Cardiac fibroblast (primary cell): ENCODE measurements at regions not wholly inside any gene's neighbourhood (a gene's known extent, or its start where the extent isn't known, plus 50 kb on each side); places are given as distances from the start of the nearest gene placed in this dataset.
"Not testable (repeated sequence)": the region's sequence is repeated elsewhere in the genome, so short reads cannot be mapped to it uniquely, and the experiment has no call there.

Experiments
- DNase-seq, 2 donors: peaks; one replicate each; pipeline versions ENCODE4 v3.0.0 to v3.0.0-alpha.2; 2010; ENCODE audit warnings: low read depth in 2 of 2
- H3K4me3 ChIP-seq, 2 donors: replicated peaks in 1 of 2; 1 replicate in 1 of 2; 2 replicates in 1 of 2; pipeline ENCODE4 v1.5.1; 2011; ENCODE audit warnings: low read depth in 2 of 2, low read length in 2 of 2, mild to moderate bottlenecking in 2 of 2, moderate library complexity in 1 of 2
- TF ChIP-seq, protein P1 (sequence below): IDR thresholded peaks from one replicate; pipeline ENCODE4 v1.5.1; 2011; ENCODE audit warnings: low read depth, mild to moderate bottlenecking, low read length, inconsistent platforms

DNA sequence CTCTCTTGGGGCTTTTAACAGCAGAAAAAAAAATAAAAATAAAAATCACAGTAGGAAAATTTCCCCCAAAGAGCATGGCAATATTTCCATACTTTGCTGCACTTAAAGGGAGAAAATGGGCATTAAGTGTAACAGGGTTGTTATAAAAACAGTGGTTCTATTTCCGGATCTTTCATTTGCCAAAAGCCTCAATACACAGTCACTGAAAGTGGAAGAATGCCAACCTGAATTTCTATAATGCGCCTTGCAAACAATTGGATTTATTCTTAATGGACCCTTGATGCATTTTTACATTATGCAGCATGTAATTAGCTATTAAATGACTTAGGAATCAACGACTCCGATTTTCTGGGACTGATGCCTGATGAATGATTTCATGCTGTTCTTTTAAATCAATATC is 127.6 kb upstream of the NANOS1 start:
- DNase-seq = peak; percentile 3 to 5

DNA sequence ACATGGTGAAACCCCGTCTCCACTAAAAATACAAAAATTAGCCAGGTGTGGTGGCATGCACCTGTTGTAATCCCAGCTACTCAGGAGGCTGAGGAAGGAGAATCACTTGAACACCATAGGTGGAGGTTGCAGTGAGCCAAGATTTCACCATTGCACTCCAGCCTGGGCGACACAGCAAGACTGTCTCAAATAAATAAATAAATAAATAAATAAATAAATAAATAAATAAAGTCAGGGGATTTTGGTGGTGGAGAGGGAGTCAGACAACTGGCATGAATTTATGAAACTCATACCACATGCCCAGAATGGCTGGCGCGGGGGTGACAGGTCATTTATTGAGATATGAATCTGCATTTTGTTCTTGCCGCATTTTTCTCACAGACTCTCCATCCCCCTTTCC is 126.9 kb upstream of the NANOS1 start:
- not testable (repeated sequence) for H3K4me3 ChIP-seq, DNase-seq

More for the DNA sequence above, 127.6 kb upstream of the NANOS1 start:
- TF ChIP-seq, protein P1, sequence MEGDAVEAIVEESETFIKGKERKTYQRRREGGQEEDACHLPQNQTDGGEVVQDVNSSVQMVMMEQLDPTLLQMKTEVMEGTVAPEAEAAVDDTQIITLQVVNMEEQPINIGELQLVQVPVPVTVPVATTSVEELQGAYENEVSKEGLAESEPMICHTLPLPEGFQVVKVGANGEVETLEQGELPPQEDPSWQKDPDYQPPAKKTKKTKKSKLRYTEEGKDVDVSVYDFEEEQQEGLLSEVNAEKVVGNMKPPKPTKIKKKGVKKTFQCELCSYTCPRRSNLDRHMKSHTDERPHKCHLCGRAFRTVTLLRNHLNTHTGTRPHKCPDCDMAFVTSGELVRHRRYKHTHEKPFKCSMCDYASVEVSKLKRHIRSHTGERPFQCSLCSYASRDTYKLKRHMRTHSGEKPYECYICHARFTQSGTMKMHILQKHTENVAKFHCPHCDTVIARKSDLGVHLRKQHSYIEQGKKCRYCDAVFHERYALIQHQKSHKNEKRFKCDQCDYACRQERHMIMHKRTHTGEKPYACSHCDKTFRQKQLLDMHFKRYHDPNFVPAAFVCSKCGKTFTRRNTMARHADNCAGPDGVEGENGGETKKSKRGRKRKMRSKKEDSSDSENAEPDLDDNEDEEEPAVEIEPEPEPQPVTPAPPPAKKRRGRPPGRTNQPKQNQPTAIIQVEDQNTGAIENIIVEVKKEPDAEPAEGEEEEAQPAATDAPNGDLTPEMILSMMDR = no peak
- no peak overlapping the region for H3K4me3 ChIP-seq

DNA sequence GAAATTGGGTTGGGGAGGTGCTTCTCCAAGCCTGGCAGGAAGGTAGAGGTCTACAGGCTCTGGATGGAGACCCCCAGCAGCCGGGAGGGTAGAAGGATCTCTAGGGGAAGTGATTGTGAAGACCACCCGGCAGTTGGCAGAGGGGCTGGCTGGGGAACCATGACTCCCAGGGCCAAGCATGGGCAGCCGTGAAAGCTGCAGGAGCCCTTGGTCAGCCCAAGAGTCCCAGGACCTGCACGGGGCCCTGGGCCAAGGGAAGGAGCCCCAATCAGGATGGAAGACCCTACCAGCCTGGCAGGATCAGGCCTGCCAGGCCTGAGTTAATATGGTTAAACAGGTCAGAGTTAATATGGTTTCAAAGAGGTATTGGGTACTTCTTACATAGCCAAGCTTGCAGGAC is 126.3 kb upstream of the NANOS1 start:
- DNase-seq = no peak
- TF ChIP-seq, protein P1 = no peak
- no peak overlapping the region for H3K4me3 ChIP-seq

DNA sequence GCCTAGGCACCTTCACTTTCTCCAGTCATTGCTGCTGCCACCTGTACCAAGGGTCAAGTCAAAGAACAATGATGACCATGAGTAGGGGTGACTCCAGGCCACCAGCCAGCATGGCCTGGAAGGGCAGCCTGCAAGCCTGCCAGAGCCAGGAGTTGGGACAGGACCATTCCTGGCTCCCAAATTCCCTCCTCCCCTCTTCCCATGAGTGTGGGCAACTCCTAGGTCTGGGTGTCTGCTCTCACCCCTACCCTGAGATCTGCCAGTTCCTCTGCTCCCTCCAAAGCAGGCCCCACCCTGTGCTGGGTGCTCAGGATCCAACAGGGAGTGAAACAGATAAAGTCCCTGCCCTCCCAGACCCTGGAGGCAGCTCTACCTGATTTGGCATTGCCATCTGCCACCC is 125.8 kb upstream of the NANOS1 start:
- no peak for DNase-seq
- TF ChIP-seq, protein P1 = no peak

DNA sequence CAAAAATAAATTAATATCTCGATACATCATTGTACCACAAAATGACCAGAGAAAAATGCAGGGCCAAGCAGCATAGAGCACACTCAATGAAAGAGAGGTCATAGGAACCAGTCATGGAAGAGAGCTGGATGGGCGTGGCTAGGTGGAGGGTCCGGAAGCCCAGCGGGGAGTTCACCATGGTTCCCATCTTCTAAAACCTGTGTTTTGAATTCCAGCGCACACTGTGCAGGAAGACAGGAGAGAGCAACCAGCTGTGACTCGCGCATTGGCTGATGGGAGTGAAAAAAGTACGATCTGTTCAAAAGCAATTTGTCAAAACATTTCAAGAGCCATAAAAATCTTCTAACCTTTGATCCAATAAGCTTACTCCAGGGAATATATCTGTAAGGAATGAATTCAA is 125.2 kb upstream of the NANOS1 start:
- no peak overlapping the region for H3K4me3 ChIP-seq
- TF ChIP-seq, protein P1 = no peak
- no peak for DNase-seq

More for the DNA sequence above, 125.8 kb upstream of the NANOS1 start:
- H3K4me3 ChIP-seq = no peak overlapping the region

DNA sequence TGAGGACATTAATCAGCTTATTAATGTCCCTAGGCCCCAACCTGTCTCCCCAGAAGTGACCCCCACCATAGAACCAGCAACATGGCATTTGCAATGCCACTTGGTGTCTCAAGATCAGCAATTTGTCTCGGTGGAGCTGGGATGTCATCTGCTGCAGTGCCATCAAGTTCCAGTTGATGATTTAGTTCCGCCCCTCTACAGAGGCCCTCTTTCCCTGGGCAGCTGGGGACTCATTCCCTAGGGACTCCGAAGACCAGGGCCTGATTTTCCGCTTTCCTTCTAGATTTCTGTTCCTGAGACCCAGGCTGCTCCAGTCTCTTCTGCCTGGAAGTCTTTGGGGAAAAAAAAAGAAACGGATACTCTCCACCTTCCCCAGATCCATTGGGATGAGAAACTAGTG is 122.5 kb upstream of the NANOS1 start:
- no peak for DNase-seq
- H3K4me3 ChIP-seq = no peak overlapping the region
- TF ChIP-seq, protein P1 = no peak

DNA sequence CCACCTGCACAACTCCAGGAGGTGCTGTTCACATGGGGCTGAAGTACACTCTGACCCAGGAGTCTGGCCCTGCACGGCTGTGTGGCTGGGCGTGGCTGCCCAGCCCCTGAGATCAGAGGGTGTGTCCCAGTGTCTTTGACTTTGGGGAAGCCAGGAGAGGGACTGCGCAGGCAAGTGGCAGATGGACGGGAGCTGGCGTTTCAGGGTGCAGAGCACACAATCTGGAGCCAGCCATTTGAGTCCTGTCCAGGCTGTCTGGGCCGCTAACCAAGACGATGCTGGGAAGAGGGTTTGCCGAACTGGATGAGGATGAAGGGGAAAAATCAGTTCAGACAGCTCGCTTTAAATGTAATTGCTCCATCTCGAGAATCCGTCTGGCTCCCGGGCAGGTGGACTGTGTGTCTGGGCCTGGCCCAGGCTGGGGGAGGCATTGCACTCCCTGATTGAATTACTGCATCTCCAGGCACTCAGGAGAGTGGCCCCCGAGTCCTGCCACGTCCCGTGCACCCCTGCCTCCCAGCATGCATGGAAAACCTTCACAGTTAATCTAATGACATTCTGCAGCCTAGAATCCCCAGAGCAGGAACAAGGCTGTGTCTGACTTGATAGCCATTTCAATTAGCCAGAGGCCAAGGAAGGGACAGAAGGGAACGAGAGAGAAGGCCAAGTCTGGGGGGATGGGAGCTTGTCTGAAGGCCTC is 120.8 kb upstream of the NANOS1 start:
- TF ChIP-seq, protein P1 = no peak
- no peak for DNase-seq

More for the DNA sequence above, 120.8 kb upstream of the NANOS1 start:
- no peak overlapping the region for H3K4me3 ChIP-seq
